Rectal smooth muscle tissue (tissue), 1 donor: ENCODE measurements at regions not wholly inside any gene's neighbourhood (a gene's known extent, or its start where the extent isn't known, plus 50 kb on each side); places are given as distances from the start of the nearest gene placed in this dataset.

Source experiments
- H3K27ac ChIP-seq: one replicate; pipeline ENCODE4 v1.7.0; 2013; ENCODE audit warnings: low read depth, low read length, inconsistent platforms
- H3K27me3 ChIP-seq: one replicate; pipeline ENCODE4 v1.7.0; 2013; ENCODE audit warnings: low read length; ENCODE audit not compliant: control insufficient read depth, insufficient read depth
- H3K36me3 ChIP-seq: one replicate; pipeline ENCODE4 v1.7.0; 2013; ENCODE audit warnings: low read length; ENCODE audit not compliant: control insufficient read depth, insufficient read depth
- H3K4me1 ChIP-seq: one replicate; pipeline ENCODE4 v1.7.0; 2013; ENCODE audit warnings: low read length; ENCODE audit not compliant: control insufficient read depth, insufficient read depth
- H3K4me3 ChIP-seq: one replicate; pipeline ENCODE4 v1.7.0; 2013; ENCODE audit warnings: low read length
- H3K9ac ChIP-seq: one replicate; pipeline ENCODE4 v1.7.0; 2013; ENCODE audit warnings: low read length

DNA sequence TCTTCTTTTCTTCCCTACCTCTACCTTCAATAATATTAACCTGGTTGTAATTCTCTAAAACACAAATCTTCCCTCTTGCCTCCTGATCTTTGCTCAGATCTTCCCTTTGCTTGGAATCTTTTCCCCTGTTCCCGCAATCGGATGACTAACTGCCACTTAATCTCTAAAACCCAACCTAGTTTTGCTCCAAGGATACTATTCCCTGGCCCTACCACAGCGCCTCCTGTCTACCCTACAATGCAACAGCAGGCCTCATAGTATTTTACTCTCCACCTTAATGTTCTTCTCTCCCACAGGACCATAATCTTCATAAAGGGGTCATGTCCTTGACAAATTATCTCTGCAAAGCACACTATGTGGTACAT is 246.8 kb upstream of the TNP1 start:
- Histone ChIP-seq H3K36me3 (no peaks in the 10 kb centered on the region), H3K9ac (no peak overlapping the region), H3K27ac (no peak overlapping the region), H3K4me1 (no peaks in the 10 kb centered on the region), H3K4me3 (no peak overlapping the region), H3K27me3 (no peaks in the 10 kb centered on the region)

- Histone ChIP-seq H3K36me3 (no peaks in the 10 kb centered on the region), H3K27me3 (no peaks in the 10 kb centered on the region), H3K4me3 (no peak overlapping the region), H3K4me1 (no peaks in the 10 kb centered on the region), H3K9ac (no peak overlapping the region), H3K27ac (no peak overlapping the region)
Observed at GRCh38 chr2:217105733-217106649, 246.1 kb upstream of the TNP1 start.

DNA sequence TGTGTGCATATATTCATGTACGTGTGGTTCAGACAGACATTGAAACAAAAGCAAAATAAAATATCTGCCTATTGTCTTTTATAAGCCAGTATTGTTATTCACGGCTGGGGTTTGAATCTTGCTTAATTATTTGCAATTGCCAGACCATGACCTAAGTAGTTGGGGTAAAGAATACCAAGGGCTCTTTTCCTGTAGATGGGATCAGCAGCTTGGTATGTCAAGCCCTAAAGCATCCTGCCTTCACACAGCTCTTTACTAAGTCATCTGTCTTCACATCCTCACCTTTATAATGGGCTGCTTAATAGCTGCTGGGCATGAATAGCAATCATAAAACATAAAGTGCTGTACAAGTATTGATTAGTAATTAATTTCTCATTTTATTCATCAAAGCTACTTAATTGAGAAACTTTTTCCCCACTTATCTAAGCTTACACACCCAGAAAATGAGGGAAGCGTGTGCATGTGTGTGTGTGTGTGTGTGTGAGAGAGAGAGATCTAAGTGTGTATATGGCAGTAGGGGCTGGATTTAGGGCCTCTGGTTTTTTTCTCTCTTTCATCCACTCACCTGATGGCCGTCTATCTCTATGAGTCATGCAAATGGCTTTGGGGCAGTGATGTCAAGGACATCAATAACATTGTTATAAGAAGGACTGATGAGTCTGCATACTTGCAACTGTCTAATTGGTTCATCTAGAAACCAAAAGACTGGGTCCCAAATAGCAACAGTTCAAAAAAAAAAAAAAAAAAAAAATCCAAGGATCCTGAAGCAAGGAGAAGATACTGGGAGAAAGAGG is 244.1 kb upstream of the TNP1 start:
- H3K27ac ChIP-seq = no peak overlapping the region

GRCh38 chr2:217102956-217103355 is 243.1 kb upstream of the TNP1 start:
- no peaks in the 10 kb centered on the region for H3K27me3 ChIP-seq
- no peak overlapping the region for H3K4me3 ChIP-seq
- no peak overlapping the region for H3K9ac ChIP-seq
- no peaks in the 10 kb centered on the region for H3K4me1 ChIP-seq
- H3K27ac ChIP-seq = no peak overlapping the region
- H3K36me3 ChIP-seq = no peaks in the 10 kb centered on the region

More for the DNA sequence above, 244.1 kb upstream of the TNP1 start:
- Histone ChIP-seq H3K4me1 (no peaks in the 10 kb centered on the region), H3K36me3 (no peaks in the 10 kb centered on the region), H3K27me3 (no peaks in the 10 kb centered on the region), H3K4me3 (no peak overlapping the region), H3K9ac (no peak overlapping the region)

DNA sequence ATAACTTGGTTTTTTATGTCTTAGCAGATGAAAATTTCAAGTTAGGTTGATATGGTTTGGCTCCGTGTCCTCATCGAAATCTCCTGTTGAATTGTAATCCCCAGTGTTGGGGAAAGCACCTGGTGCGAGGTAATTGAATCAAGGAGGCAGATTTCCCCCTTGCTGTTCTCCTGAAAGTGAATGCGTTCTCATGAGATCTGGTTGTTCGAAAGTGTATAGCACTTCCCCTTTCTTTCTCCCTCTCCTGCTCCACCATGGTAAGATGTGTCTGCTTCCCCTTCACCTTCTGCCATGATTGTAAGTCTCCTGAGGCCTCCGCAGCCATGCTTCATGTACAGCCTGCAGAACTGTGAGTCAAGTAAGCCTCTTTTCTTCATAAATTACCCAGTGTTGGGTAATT is 242.1 kb upstream of the TNP1 start:
- no peak overlapping the region for H3K4me3 ChIP-seq
- H3K27me3 ChIP-seq = no peaks in the 10 kb centered on the region
- H3K36me3 ChIP-seq = no peaks in the 10 kb centered on the region
- no peak overlapping the region for H3K9ac ChIP-seq
- H3K4me1 ChIP-seq = no peaks in the 10 kb centered on the region
- H3K27ac ChIP-seq = no peak overlapping the region

- no peak overlapping the region for H3K4me3 ChIP-seq
- no peaks in the 10 kb centered on the region for H3K27me3 ChIP-seq
- no peak overlapping the region for H3K9ac ChIP-seq
- no peak overlapping the region for H3K27ac ChIP-seq
- H3K36me3 ChIP-seq = no peaks in the 10 kb centered on the region
- no peaks in the 10 kb centered on the region for H3K4me1 ChIP-seq
Observed at GRCh38 chr2:217099561-217099960, 239.7 kb upstream of the TNP1 start.

GRCh38 chr2:217098435-217098834 is 238.6 kb upstream of the TNP1 start:
- no peaks in the 10 kb centered on the region for H3K36me3 ChIP-seq
- H3K9ac ChIP-seq = no peak overlapping the region
- H3K4me3 ChIP-seq = no peak overlapping the region
- H3K27me3 ChIP-seq = no peaks in the 10 kb centered on the region
- H3K27ac ChIP-seq = no peak overlapping the region
- no peaks in the 10 kb centered on the region for H3K4me1 ChIP-seq

DNA sequence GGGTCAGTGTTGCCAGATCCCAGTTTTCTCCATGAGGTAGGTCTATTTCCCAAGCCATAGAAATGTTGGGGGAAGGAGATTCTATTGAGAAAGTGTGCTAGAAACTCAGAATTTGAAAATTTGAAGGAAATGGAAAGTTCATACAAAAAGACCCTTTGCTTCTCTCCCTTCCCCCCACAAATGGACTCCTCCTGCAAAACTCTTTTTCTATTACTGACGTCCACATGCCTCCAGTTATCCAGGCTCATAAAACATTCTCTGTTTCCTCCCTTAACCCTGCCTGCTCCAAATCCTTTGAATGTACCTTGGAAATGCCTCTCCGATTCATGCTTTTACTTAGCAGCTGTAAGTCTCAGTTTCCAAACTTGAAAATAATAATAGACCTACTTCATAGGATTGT is 237.5 kb upstream of the TNP1 start:
- no peak overlapping the region for H3K9ac ChIP-seq
- no peaks in the 10 kb centered on the region for H3K36me3 ChIP-seq
- no peak overlapping the region for H3K27ac ChIP-seq
- no peak overlapping the region for H3K4me3 ChIP-seq
- H3K27me3 ChIP-seq = no peaks in the 10 kb centered on the region
- H3K4me1 ChIP-seq = no peaks in the 10 kb centered on the region

DNA sequence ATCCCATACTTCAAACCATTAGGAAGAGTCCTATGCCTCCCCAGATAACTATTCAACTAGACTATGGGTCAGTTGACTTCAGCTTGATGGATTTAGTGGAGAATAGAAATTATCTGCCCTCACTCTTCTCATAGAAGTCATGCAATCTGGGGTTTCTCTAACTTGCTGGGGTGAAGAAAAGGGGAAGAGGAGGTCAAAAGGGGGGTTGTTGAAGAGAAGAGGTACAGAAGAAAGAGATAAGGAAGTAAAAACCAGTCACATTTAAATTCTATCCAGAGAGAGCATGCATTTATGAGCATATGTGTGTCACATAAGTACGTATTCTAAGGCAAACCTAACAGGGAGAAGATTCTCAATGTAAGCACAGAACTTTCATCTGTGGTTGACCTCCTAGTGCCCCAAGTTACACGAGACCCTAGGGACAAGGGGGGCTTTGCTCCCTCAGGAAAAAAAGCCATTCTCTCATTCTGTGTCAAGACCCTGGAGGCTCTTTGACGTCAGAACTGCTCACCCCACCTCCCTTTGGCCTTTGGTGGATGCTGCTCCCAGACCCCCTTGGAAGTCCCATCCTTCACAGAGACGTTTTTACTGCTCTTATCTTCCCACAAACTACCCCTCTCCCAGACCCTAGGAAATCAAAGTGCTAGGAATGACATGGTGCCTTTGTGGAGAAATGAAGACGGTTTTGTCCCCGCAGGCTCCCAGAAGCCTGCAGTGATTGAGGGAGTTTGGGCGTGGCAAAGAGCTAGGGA is 236.8 kb upstream of the TNP1 start:
- Histone ChIP-seq H3K4me3 (no peak overlapping the region), H3K9ac (no peak overlapping the region), H3K36me3 (no peaks in the 10 kb centered on the region), H3K27me3 (no peaks in the 10 kb centered on the region), H3K27ac (no peak overlapping the region), H3K4me1 (no peaks in the 10 kb centered on the region)

- Histone ChIP-seq H3K4me3 (no peak overlapping the region), H3K27ac (no peak overlapping the region), H3K27me3 (no peaks in the 10 kb centered on the region), H3K9ac (no peak overlapping the region), H3K36me3 (no peaks in the 10 kb centered on the region), H3K4me1 (no peaks in the 10 kb centered on the region)
Observed at GRCh38 chr2:217095511-217096205, 235.8 kb upstream of the TNP1 start.

- H3K9ac ChIP-seq = no peak overlapping the region
- H3K4me1 ChIP-seq = peaks cover 4% of the 10 kb centered on the region
- no peak overlapping the region for H3K4me3 ChIP-seq
- H3K27ac ChIP-seq = no peak overlapping the region
- H3K27me3 ChIP-seq = no peaks in the 10 kb centered on the region
- H3K36me3 ChIP-seq = no peaks in the 10 kb centered on the region
Observed at GRCh38 chr2:217092710-217093379, 233.0 kb upstream of the TNP1 start.
